GM19239 (cell line): ENCODE measurements at regions not wholly inside any gene's neighbourhood (a gene's known extent, or its start where the extent isn't known, plus 50 kb on each side); places are given as distances from the start of the nearest gene placed in this dataset.
"Not testable (repeated sequence)": the region's sequence is repeated elsewhere in the genome, so short reads cannot be mapped to it uniquely, and the experiment has no call there.

Experiments used
- DNase-seq: peaks from one replicate; pipeline ENCODE4 v3.0.0; 2011; ENCODE audit warnings: low spot score; ENCODE audit not compliant: insufficient read length
- FAIRE-seq: peaks from 2 replicates; lab custom pipeline; 2011; peaks lifted over from hg19 to GRCh38; lab: Jason Lieb, UNC

DNA sequence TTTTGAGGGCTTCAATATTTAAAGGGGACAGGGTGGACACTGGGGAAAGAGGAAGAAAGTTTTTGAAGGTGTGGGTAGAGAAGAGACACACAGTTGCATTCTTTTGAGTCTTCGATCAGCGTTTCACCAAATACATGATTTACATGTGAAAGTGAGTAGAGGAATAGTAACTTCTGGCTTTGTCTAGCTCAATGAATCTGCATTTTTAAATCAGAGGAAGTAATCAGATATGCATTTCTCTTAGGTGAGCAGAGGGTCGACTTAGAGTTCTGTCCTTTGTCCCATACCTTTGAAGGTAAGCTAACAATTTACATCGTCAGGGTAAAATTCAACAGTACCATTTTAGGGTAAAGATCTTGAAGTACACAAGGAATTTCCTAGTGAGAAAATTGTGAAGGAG, 406.4 kb upstream of the ZNF462 start:
- DNase-seq (no peak), FAIRE-seq (no peak)

- no peak for FAIRE-seq
- DNase-seq: no peak
These were observed 395.7 kb upstream of the ZNF462 start for GRCh38 chr9:106467113-106467864.

GRCh38 chr9:106467865-106468164, 395.2 kb upstream of the ZNF462 start:
- no peak for DNase-seq
- FAIRE-seq: no peak

- DNase-seq (no peak), FAIRE-seq (no peak)
These were observed 394.5 kb upstream of the ZNF462 start for GRCh38 chr9:106468431-106468830.

DNA sequence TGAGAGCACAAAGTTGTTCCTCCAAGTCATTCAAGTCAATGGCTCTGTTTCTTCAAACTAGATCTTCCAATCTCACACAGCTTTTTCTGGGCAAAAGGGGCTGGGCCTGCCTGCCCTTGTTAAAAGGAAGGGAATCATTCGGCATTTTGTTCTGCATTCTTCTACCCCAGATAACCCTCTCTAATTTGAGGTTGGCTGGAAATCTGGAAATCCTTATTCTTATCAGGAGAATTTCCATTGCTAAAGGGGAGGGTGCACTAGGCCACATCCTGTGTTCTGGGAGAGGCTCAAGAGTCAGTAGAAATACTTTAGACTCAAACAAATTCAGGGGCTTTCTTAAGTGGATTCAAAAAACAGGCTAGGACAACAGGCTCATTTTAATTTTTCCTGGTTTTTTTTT, 384.7 kb upstream of the ZNF462 start:
- FAIRE-seq: no peak
- no peak for DNase-seq

DNA sequence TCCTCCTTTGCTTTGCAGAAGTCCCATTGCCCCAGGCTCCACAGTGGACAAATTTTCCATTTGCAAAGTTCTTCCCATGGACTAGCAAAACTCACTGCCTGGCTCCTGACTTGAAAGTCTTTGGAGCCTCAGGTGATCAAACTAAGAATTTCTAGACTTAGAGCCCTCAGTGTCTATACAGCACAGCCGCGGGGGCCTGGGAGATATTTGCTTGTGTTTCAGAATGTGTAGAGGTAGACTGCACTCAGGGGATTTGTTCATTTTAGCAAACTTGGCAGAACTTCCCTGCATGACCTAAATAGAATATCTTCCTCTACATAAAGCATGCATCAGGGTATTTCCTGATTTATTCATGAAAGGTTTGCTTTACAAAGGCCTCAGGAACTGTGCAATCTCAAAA, 384.2 kb upstream of the ZNF462 start:
- no peak for FAIRE-seq
- no peak for DNase-seq

- DNase-seq: no peak
These were observed 383.3 kb upstream of the ZNF462 start for GRCh38 chr9:106479679-106480078.

GRCh38 chr9:106481013-106481609, 381.9 kb upstream of the ZNF462 start:
- FAIRE-seq (no peak), DNase-seq (no peak)

More at GRCh38 chr9:106479679-106480078, 383.3 kb upstream of the ZNF462 start:
- no peak for FAIRE-seq

DNA sequence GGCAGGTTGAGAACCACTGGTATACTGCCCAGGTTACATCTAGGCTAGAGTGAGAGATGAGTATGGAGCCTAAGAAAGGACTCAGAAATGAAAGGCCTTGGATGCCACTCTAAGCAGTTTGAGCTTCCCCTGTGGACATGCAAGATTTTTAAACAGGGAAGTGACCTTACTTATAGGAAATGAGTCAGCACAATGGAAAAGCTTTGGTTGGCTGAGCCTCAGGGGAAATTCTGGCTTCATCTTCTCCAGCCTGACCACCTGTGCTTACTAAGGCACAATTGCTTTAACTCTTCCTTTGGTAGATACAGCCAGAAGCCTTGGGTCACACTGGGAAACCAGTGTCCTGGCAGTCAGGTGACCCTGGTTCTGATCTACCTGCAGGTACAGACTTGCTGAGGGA, 380.2 kb upstream of the ZNF462 start:
- no peak for FAIRE-seq
- DNase-seq: no peak

DNA sequence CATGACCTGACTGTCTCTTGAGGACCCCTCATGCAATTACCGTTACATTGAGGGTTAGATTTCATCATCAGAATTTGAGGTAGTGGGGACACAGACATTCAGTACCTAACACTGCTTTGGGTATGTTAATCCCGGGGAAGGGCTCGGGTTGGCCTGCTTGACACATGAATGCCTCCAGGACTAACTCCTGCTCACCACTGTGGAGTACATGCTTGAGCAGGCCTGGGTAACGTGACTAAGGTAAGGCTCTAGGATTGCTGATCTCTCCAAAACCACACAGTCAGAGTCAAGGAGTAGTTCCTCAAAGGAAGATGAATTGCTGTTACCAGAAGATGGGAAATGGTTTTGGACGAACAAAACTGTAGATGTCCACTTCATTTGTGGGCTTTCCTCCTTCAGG, 376.3 kb upstream of the ZNF462 start:
- DNase-seq (no peak), FAIRE-seq (no peak)

DNA sequence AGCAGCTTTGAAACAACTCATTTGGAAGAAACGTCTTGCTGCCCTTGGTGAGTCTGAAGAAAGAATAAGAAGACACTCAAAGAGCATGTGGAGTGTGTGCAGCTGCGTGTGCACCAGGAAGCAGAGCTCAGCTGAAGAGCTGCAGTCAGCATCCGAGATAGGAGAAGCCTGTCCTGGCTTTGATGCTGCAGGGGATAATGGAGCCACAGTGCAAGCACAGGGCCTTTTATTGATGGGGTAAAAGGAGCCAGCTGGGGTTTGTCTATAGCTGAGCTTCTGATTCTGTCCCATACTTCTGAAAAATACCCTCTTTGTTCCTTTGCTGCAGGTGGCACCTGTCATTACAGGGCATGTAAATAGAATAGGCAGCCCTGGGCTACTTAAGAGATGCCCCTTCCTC, 375.7 kb upstream of the ZNF462 start:
- FAIRE-seq: no peak
- no peak for DNase-seq

DNA sequence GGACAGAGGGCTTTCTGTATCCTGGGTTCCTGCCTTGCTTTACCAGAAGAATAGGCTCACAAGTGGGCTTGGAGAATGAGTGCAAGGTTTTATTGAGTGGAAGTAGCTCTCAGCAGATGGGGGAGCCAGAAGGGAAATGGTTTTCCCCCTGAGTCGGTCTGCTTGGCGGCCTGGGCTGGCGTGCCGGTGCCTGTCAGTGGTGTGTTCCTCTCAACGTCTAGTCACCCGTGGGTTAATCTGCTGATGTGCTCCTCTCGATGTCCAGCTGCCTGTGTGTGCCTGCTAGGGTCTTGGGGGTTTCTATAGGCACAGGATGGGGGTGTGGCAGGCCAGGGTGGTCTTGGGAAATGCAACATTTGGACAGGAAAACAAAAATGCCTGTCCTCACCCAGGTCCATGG, 370.8 kb upstream of the ZNF462 start:
- FAIRE-seq, DNase-seq: not testable (repeated sequence)

- no peak for FAIRE-seq
- no peak for DNase-seq
These were observed 362.8 kb upstream of the ZNF462 start for GRCh38 chr9:106500171-106500570.

DNA sequence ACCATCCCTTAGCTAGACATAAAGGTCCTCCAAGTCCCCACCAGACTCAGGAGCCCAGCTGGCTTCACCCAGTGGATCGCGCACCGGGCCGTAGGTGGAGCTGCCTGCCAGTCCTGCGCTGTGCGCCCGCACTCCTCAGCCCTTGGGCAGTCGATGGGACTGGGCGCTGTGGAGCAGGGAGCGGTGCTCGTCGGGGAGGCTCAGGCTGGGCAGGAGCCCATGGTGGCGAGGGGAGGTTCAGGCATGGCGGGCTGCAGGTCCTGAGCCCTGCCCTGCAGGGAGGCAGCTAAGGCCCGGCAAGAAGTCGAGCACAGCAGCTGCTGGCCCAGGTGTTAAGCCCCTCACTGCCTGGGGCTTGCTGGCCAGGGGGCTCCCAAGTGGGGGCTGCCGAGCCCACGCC, 361.8 kb upstream of the ZNF462 start:
- FAIRE-seq, DNase-seq: not testable (repeated sequence)

DNA sequence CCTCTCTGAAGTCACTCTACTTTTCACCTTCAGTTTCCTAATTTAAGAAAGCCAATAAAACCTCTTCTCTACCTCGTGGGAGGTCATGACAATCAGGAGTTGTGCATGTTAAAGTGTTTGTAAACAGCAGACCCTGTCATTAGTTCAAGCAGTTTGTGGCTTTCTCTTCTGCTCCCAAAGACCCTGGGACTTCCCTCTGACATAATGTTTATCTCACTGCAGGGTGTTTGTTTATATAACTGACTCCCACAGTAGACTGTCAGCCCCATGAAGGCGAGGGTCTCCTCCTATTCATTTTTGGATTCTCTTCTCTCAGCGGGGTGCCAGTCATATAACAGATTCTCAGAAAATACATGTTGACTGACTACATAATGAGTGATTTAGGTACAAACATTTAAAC, 360.0 kb upstream of the ZNF462 start:
- no peak for FAIRE-seq

DNA sequence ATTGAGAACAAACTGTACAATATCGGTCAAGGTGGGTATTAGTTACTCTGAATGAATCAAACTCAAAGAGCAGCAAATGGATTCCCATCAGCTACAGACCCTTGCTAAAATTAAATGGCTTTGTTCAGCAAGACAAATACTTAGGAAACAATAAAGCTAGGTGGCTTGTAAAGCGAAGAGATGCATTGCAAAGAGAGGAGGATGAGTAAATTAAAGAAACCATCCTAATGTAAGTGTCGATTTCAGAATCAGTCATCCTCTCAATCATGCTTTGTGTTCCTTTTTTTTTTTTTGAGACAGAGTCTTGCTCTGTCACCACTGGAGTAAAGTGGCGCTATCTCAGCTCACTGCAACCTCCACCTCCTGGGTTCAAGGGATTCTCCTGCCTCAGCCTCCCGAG, 359.2 kb upstream of the ZNF462 start:
- FAIRE-seq (no peak), DNase-seq (no peak)

More for the DNA sequence above, 360.0 kb upstream of the ZNF462 start:
- no peak for DNase-seq

- FAIRE-seq: no peak
- DNase-seq: no peak
These were observed 336.2 kb upstream of the ZNF462 start for GRCh38 chr9:106526716-106527204.

DNA sequence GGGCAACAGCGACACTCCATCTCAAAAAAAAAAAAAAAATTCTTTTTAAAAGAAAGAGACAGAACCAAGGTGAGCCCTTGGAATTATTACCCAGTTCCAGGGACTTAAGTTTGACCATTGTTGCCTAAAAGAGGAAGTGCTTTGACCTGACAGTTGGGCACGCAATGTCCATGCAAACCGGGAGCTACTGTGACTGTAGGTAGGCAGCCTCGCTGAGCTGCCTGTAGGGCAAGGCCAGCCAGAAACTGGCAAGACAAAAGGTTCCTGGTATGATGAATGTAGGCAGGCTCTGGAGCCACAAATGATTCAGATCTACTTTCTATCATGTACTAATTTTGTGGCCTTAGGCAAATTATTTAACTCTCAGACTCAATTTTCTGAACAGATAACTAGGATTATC, 334.8 kb upstream of the ZNF462 start:
- no peak for FAIRE-seq
- DNase-seq: no peak

- FAIRE-seq: no peak
- DNase-seq: no peak
These were observed 333.4 kb upstream of the ZNF462 start for GRCh38 chr9:106529616-106530015.

DNA sequence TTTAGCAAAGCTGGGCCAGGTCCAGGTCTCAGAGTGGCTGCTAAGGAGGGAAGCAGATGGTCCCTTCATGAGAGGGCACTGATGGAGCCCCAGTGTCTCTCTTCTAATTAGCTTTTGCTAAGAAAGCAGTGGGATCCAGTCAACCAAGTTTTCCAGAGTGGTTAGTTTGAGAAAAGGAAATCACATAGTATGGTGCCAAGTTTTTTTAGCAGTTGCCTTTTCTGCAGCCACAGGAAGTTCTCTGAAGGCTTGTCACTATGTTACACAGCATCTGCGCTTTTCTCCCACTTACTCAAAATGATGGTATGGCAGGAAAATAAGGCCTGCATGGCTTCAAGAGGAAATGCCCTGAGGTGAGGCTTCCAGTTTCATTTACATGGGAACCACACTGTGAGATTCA, 331.5 kb upstream of the ZNF462 start:
- DNase-seq (no peak), FAIRE-seq (no peak)

DNA sequence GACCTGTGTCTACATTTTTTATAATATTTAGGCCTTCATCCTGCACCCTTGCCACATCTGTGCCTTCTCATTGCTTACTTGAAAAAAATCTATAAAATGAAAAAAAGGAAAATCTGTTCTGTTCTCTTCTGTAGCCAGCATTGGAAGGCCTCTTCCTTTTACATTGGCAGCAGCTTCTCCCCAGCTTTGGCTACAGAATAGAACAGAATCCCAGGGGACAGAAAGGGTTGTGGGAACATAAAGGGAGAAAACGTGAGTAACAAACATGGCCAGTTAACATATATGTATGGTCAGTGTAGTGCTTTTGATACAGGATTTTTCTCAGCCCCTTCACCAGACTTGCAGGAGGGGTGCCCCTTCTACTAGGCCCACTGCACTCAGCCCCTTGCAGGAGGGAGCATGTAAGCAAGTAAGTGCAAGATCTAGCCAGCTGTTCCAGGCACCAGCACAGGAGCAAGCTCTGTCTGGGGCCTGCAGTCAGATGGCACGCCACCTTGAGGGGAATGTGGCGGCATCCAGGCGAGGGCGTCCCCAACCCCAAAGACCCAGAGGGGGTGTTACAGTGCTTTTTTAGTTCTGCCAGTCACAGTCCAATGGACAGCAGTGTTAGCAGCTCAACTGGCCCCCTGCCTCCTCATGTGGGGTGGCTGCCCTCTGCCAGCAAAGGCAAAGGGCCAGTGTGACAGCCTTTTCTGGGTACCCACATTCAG, 330.5 kb upstream of the ZNF462 start:
- FAIRE-seq (no peak), DNase-seq (no peak)
